ENCODE measurements at regions not wholly inside any gene's neighbourhood (a gene's known extent, or its start where the extent isn't known, plus 50 kb on each side); places are given as distances from the start of the nearest gene placed in this dataset.

DNA sequence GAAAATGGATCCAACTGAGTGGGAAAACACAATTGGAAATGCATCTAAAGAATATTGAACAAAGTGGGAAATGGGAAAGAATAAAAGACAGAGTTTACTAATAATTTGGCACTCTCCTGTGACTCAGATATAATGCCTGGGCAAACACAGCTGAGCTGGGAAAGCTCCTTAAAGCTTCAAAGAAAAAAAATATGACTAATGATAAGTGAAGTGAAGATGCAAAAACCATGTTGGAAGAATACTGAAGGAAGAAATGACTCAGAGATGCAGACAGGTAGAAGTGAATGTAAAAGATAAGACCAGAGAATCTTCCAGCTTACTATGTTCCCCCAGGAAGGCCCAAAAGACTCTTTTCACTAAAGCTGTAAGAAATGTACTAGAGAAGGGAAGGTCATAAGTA is 62.4 kb upstream of the FOXG1 start:
- H3K4me3 ChIP-seq: no peak overlapping the region
- ATAC-seq: no peak
- no peak overlapping the region for H3K27ac ChIP-seq
- H3K9me3 ChIP-seq: no peaks in the 10 kb centered on the region
- TF ChIP-seq POLR2AphosphoS5 (IDR thresholded peaks at IDR 0.05) (no peak), POLR2A (IDR thresholded peaks at IDR 0.05) (no peak), EP300 (IDR thresholded peaks at IDR 0.05) (no peak)
- TF ChIP-seq, protein P1, sequence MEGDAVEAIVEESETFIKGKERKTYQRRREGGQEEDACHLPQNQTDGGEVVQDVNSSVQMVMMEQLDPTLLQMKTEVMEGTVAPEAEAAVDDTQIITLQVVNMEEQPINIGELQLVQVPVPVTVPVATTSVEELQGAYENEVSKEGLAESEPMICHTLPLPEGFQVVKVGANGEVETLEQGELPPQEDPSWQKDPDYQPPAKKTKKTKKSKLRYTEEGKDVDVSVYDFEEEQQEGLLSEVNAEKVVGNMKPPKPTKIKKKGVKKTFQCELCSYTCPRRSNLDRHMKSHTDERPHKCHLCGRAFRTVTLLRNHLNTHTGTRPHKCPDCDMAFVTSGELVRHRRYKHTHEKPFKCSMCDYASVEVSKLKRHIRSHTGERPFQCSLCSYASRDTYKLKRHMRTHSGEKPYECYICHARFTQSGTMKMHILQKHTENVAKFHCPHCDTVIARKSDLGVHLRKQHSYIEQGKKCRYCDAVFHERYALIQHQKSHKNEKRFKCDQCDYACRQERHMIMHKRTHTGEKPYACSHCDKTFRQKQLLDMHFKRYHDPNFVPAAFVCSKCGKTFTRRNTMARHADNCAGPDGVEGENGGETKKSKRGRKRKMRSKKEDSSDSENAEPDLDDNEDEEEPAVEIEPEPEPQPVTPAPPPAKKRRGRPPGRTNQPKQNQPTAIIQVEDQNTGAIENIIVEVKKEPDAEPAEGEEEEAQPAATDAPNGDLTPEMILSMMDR (IDR thresholded peaks at IDR 0.05): no peak
- H3K27me3 ChIP-seq: no peaks in the 10 kb centered on the region
- H3K4me1 ChIP-seq: no peaks in the 10 kb centered on the region
- H3K36me3 ChIP-seq: no peaks in the 10 kb centered on the region

DNA sequence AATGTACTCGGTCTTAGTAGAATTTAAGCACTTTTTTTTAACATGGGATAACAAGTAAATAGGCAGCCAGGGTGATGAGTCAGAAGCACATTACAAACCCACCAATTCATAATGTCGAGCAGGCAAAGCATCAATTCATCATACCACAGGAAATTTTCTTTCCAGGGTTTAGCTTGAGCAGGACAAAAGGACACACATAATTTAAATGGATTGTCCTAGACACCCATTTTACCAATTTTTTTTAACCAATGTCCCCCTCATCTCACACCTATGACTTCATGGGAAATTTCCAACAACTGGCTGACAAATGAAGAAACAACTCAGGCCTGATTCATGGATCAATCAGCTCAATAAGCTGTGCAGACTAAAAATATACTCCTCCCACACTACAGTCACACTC is 58.8 kb upstream of the FOXG1 start:
- 64 to 67% methylated on average over 2 of the region's 2 CpGs for WGBS, 2 donors (ENCODE audit: low coverage in 1 of 2)
- Histone ChIP-seq H3K36me3 (no peaks in the 10 kb centered on the region), H3K9me3 (peaks cover 0 to 8% (median 0%) of the 10 kb centered on the region in 3 donors), H3K27ac (no peak overlapping the region), H3K4me1 (no peaks in the 10 kb centered on the region), H3K27me3 (no peaks in the 10 kb centered on the region), H3K4me3 (no peak overlapping the region)
- TF ChIP-seq, protein P1 (IDR thresholded peaks at IDR 0.05): no peak
- TF ChIP-seq EP300 (IDR thresholded peaks at IDR 0.05): no peak
- ATAC-seq: no peak

DNA sequence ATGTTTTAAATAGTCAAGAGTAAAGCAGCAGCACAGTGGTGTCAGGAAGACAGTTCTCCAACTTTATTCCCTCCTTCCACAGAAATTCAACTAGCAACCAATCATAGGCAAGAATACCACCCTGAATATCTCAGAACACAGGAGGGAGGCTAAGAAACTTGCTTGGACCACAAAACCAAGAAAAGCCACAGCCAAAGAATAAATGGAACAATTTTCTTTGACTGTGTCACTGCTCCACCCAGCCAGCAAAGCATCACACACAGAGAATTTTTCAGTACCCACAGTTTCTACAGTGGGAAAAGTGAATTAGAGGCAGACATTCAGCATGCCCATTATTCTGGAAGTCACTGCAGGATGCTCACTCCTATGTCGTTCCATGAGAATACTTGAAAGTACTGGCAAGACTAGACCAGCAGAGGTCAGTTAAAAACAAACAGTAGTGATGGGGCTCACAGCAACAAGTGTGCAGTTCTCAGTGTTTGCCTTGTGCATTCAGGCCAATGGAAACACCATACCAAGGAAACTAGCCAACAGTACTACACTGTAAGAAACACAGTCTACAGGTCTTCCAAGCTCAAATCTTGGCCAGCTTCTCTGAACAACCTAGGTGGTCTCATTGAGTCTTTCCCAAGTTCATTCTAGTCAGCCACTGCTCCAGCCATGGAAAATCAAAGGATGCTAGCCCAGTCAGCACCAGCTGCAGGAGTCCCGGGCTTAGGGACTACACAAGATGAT is 56.8 kb upstream of the FOXG1 start:
- H3K4me3 ChIP-seq: no peak overlapping the region
- peaks cover 0 to 8% (median 0%) of the 10 kb centered on the region in 3 donors for H3K9me3 ChIP-seq
- no peak overlapping the region for H3K27ac ChIP-seq
- H3K4me1 ChIP-seq: no peaks in the 10 kb centered on the region
- no peaks in the 10 kb centered on the region for H3K27me3 ChIP-seq
- TF ChIP-seq EP300 (IDR thresholded peaks at IDR 0.05) (no peak), POLR2AphosphoS5 (IDR thresholded peaks at IDR 0.05) (no peak), POLR2A (IDR thresholded peaks at IDR 0.05) (no peak)
- TF ChIP-seq, protein P1 (IDR thresholded peaks at IDR 0.05): no peak
- no peak for ATAC-seq
- 54 to 75% methylated on average over 2 of the region's 2 CpGs for WGBS, 2 donors (ENCODE audit: low coverage in 1 of 2)
- no peaks in the 10 kb centered on the region for H3K36me3 ChIP-seq

Small RNAs in the stretch of these regions (small RNA-seq; reads per million reads assigned to genes)
- gene EIF4A1P12 (0 reads per million in 4 donors), gene MIR3171 (0 reads per million in 4 donors), gene MIR4307 (0 reads per million in 4 donors)

Measured in gastroesophageal sphincter (tissue), 4 donors.